Neural crest cell (in vitro differentiated cells): ENCODE measurements at regions not wholly inside any gene's neighbourhood (a gene's known extent, or its start where the extent isn't known, plus 50 kb on each side); places are given as distances from the start of the nearest gene placed in this dataset.

ENCODE experiments used
- DNase-seq: peaks from one replicate; pipeline ENCODE4 v3.0.0; 2021; ENCODE audit warnings: low read depth, mixed read lengths, low spot score
- H3K27ac Mint-ChIP-seq: one replicate; pipeline ENCODE4 v1.8.0; 2021; ENCODE audit warnings: mild to moderate bottlenecking, mixed read lengths; ENCODE audit not compliant: unreplicated experiment
- H3K27me3 Mint-ChIP-seq: 2 replicates; pipeline ENCODE4 v1.8.0; 2021; ENCODE audit warnings: low read depth, mild to moderate bottlenecking, mixed read lengths
- H3K36me3 Mint-ChIP-seq: 2 replicates; pipeline ENCODE4 v1.8.0; 2021; ENCODE audit warnings: low read depth, mild to moderate bottlenecking, mixed read lengths
- H3K4me1 Mint-ChIP-seq: 2 replicates; pipeline ENCODE4 v1.8.0; 2021; ENCODE audit warnings: mixed read lengths
- H3K4me3 Mint-ChIP-seq: one replicate; pipeline ENCODE4 v1.8.0; 2021; ENCODE audit warnings: mild to moderate bottlenecking, mixed read lengths
- H3K9me3 Mint-ChIP-seq: 2 replicates; pipeline ENCODE4 v1.8.0; 2021; ENCODE audit warnings: mixed read lengths
- TF ChIP-seq, protein P1 (sequence below): fragments of 200-600 bp; sonication (generic); conservative IDR thresholded peaks from 2 replicates; pipeline ENCODE4 v1.5.0; 2021; ENCODE audit warnings: antibody characterized with exemption, mild to moderate bottlenecking

DNA sequence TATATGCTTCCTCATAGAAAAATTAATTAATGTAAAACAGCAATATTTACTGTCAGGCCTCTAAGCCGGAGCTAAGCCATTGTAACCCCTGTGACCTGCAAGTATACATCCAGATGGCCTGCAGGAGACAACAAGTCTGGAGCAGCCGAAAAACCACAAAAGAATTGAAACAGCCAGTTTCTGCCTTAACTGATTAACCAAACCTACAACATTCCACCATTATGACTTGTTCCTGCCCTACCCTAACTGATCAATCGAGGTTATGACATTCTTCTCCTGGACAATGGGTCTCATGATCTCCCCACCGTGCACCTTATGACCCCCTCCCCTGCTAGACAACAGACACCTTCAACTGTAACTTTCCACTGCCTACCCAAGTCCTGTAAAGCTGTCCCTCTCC, 205.8 kb upstream of the DUSP10 start:
- no peaks in the 10 kb centered on the region for H3K4me1 Mint-ChIP-seq
- H3K9me3 Mint-ChIP-seq = peaks cover 13% of the 10 kb centered on the region
- no peak overlapping the region for H3K27ac Mint-ChIP-seq
- no peak for DNase-seq
- TF ChIP-seq, protein P1, sequence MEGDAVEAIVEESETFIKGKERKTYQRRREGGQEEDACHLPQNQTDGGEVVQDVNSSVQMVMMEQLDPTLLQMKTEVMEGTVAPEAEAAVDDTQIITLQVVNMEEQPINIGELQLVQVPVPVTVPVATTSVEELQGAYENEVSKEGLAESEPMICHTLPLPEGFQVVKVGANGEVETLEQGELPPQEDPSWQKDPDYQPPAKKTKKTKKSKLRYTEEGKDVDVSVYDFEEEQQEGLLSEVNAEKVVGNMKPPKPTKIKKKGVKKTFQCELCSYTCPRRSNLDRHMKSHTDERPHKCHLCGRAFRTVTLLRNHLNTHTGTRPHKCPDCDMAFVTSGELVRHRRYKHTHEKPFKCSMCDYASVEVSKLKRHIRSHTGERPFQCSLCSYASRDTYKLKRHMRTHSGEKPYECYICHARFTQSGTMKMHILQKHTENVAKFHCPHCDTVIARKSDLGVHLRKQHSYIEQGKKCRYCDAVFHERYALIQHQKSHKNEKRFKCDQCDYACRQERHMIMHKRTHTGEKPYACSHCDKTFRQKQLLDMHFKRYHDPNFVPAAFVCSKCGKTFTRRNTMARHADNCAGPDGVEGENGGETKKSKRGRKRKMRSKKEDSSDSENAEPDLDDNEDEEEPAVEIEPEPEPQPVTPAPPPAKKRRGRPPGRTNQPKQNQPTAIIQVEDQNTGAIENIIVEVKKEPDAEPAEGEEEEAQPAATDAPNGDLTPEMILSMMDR = no peak
- H3K27me3 Mint-ChIP-seq = no peaks in the 10 kb centered on the region
- no peak overlapping the region for H3K4me3 Mint-ChIP-seq
- peaks cover 3% of the 10 kb centered on the region for H3K36me3 Mint-ChIP-seq

- no peak for DNase-seq
- Mint-ChIP-seq H3K36me3 (peaks cover 3% of the 10 kb centered on the region), H3K9me3 (peaks cover 10% of the 10 kb centered on the region), H3K27me3 (no peaks in the 10 kb centered on the region), H3K27ac (no peak overlapping the region), H3K4me1 (no peaks in the 10 kb centered on the region), H3K4me3 (no peak overlapping the region)
- TF ChIP-seq, protein P1 = no peak
These were observed 204.9 kb upstream of the DUSP10 start for GRCh38 chr1:221946768-221947167.

- H3K36me3 Mint-ChIP-seq = no peaks in the 10 kb centered on the region
- H3K4me3 Mint-ChIP-seq = no peak overlapping the region
- no peak for DNase-seq
- TF ChIP-seq, protein P1 = no peak
- H3K27ac Mint-ChIP-seq = no peak overlapping the region
- no peaks in the 10 kb centered on the region for H3K4me1 Mint-ChIP-seq
- peaks cover 7% of the 10 kb centered on the region for H3K9me3 Mint-ChIP-seq
- H3K27me3 Mint-ChIP-seq = no peaks in the 10 kb centered on the region
These were observed 203.8 kb upstream of the DUSP10 start for GRCh38 chr1:221945669-221946068.

DNA sequence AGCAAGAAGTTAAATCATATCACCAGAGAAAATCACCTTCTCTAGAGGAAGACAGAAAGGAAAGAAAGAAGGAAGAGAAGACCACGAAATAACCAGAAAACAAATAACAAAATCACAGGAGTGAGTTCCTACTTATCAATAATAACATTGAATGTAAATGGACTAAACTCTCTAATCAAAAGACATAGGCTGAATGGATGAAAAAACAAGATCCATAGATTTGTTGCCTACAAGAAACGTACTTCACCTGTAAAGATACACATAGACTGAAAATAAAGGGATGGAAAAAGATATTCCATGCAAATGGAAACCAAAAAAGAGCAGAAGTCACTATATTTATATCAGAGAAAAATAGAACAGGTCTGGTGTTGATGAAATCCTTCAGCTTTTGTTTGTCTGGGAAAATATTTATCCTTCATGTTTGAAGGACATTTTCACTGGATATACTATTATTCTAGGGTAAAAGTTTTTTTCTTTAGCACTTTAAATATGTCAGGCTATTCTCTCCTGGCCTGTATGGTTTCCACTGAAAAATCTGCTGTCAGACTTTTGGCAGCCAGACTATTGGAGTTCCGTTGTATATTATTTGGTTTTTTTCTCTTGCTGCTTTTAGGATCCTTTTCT, 202.5 kb upstream of the DUSP10 start:
- DNase-seq = no peak
- Mint-ChIP-seq H3K9me3 (peaks cover 7% of the 10 kb centered on the region), H3K36me3 (no peaks in the 10 kb centered on the region), H3K4me3 (no peak overlapping the region), H3K27me3 (no peaks in the 10 kb centered on the region), H3K27ac (no peak overlapping the region), H3K4me1 (no peaks in the 10 kb centered on the region)
- TF ChIP-seq, protein P1 = no peak

DNA sequence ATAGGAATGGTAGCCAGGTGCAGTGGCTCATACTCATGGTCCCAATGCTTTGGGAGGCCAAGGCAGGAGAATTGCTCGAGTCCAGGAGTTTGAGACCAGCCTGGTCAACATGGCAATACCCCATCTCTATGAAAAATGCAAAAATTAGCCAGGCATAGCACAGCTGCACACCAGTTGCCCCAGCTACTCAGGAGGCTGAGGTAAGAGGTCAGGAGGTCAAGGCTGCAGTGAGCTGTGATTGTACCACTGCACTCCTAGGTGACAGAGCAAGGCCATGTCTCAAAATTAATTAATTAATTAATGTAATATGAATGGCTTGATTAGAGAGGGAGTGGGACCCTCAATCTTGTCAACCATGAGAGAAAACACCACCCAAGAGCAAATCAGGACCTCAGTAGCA, 198.7 kb upstream of the DUSP10 start:
- no peaks in the 10 kb centered on the region for H3K27me3 Mint-ChIP-seq
- no peaks in the 10 kb centered on the region for H3K4me1 Mint-ChIP-seq

More for the DNA sequence above, 198.7 kb upstream of the DUSP10 start:
- no peak overlapping the region for H3K27ac Mint-ChIP-seq
- H3K36me3 Mint-ChIP-seq = no peaks in the 10 kb centered on the region
- TF ChIP-seq, protein P1 = no peak
- DNase-seq = no peak
- no peaks in the 10 kb centered on the region for H3K9me3 Mint-ChIP-seq
- no peak overlapping the region for H3K4me3 Mint-ChIP-seq
